CD4-positive, alpha-beta T cell (primary cell): ENCODE measurements at regions not wholly inside any gene's neighbourhood (a gene's known extent, or its start where the extent isn't known, plus 50 kb on each side); places are given as distances from the start of the nearest gene placed in this dataset.

Source experiments
- ATAC-seq: fragments of 200-7000 bp; cut with Tn5 transposase; one replicate; pipeline ENCODE4 v1.10.0; 2022; ENCODE audit warnings: mild to moderate bottlenecking; ENCODE audit not compliant: poor library complexity
- CTCF ChIA-PET: fragments of 350-600 bp; sonication (Branson Sonifier 250); formaldehyde crosslinking; loops from one replicate; lab custom pipeline; 2021; ENCODE audit warnings: antibody characterized with exemption, inconsistent platforms; lab: Charles Lee
- POLR2A ChIA-PET: fragments of 350-600 bp; sonication (Branson Sonifier 250); formaldehyde crosslinking; loops from one replicate; lab custom pipeline; 2021; ENCODE audit warnings: antibody characterized with exemption, inconsistent platforms; lab: Charles Lee
- DNase-seq, 14 experiments: peaks; one replicate each; pipeline ENCODE4 v3.0.0-alpha.2; 2013 to 2020; ENCODE audit warnings: mixed read lengths in 2 of 14
- H3K27ac ChIP-seq, 2 donors: one replicate each; pipeline versions ENCODE4 v1.5.1 to v1.7.0; 2013; ENCODE audit warnings: low read length in 2 of 2, low read depth in 1 of 2, mild to moderate bottlenecking in 1 of 2
- H3K27me3 ChIP-seq, 2 experiments: 1 replicate in 1 of 2; 2 replicates in 1 of 2; pipeline versions ENCODE4 v1.6.1 to v1.7.0; 2013; ENCODE audit warnings: low read length in 2 of 2, control low read depth in 1 of 2, mild to moderate bottlenecking in 1 of 2, moderate library complexity in 1 of 2; ENCODE audit not compliant: insufficient read depth in 2 of 2, control insufficient read depth in 1 of 2
- H3K36me3 ChIP-seq: one replicate; pipeline ENCODE4 v1.6.1; 2013; ENCODE audit warnings: low read length, control low read depth; ENCODE audit not compliant: insufficient read depth
- H3K4me1 ChIP-seq: one replicate; pipeline ENCODE4 v1.6.1; 2013; ENCODE audit warnings: low read length, control low read depth; ENCODE audit not compliant: insufficient read depth
- H3K4me3 ChIP-seq: one replicate; pipeline ENCODE4 v1.5.1; 2013; ENCODE audit warnings: mild to moderate bottlenecking, low read length, moderate library complexity
- H3K9me3 ChIP-seq, 2 experiments: 1 replicate in 1 of 2; 2 replicates in 1 of 2; pipeline versions ENCODE4 v1.6.1 to v1.7.0; 2013; ENCODE audit warnings: low read length in 2 of 2, mild to moderate bottlenecking in 2 of 2, control low read depth in 1 of 2, moderate library complexity in 1 of 2; ENCODE audit not compliant: control insufficient read depth in 1 of 2, insufficient read depth in 1 of 2
- H3K27ac Mint-ChIP-seq: one replicate; pipeline ENCODE4 v1.8.0; 2020; ENCODE audit warnings: mixed read lengths
- H3K27me3 Mint-ChIP-seq: one replicate; pipeline ENCODE4 v1.8.0; 2021; ENCODE audit warnings: mixed read lengths
- H3K36me3 Mint-ChIP-seq: one replicate; pipeline ENCODE4 v1.8.0; 2021; ENCODE audit warnings: low read depth, mixed read lengths
- H3K4me1 Mint-ChIP-seq: one replicate; pipeline ENCODE4 v1.8.0; 2021; ENCODE audit warnings: low read depth, mixed read lengths
- H3K4me3 Mint-ChIP-seq: one replicate; pipeline ENCODE4 v1.8.0; 2020; ENCODE audit warnings: mild to moderate bottlenecking, mixed read lengths
- H3K9me3 Mint-ChIP-seq: one replicate; pipeline ENCODE4 v1.8.0; 2020; ENCODE audit warnings: mixed read lengths
- CTCF ChIP-seq: fragments of 200-600 bp; IDR thresholded peaks from one replicate; pipeline ENCODE4 v1.8.0; 2022; ENCODE audit warnings: antibody characterized with exemption, mild to moderate bottlenecking
- intact Hi-C, 2 experiments: fragments of 100-400 bp; cut with DNase I in 1 of 2; cut with micrococcal nuclease in 1 of 2; formaldehyde crosslinking; loops; one replicate each; pipeline versions ENCODE4 v1.15.1 to v1.9.0; 2023 to 2025; cut with DNase I, micrococcal nuclease

- ChIA-PET POLR2A (no interaction called here), CTCF (no interaction called here)
- peaks cover 7 to 19% of the 10 kb centered on the region in 2 experiments for H3K27me3 ChIP-seq
- intact Hi-C loops, result no loop called here
- no peak overlapping the region for H3K27ac ChIP-seq
- DNase-seq (no peak), ATAC-seq (no peak)
- no peaks in the 10 kb centered on the region for H3K36me3 ChIP-seq
- TF ChIP-seq CTCF, result no peak
- H3K4me1 Mint-ChIP-seq, result peaks cover 17% of the 10 kb centered on the region
- H3K27ac Mint-ChIP-seq, result no peak overlapping the region
- peaks cover 50% of the 10 kb centered on the region for H3K27me3 Mint-ChIP-seq
- H3K4me3 Mint-ChIP-seq, result no peak overlapping the region
- H3K9me3 ChIP-seq, result no peaks in the 10 kb centered on the region
- no peak overlapping the region for H3K4me3 ChIP-seq
- peaks cover 5% of the 10 kb centered on the region for H3K36me3 Mint-ChIP-seq
- H3K9me3 Mint-ChIP-seq, result no peaks in the 10 kb centered on the region
- peaks cover 9% of the 10 kb centered on the region for H3K4me1 ChIP-seq
Observed at GRCh38 chr3:115508562-115508961, 114.7 kb upstream of the GAP43 start.

DNA sequence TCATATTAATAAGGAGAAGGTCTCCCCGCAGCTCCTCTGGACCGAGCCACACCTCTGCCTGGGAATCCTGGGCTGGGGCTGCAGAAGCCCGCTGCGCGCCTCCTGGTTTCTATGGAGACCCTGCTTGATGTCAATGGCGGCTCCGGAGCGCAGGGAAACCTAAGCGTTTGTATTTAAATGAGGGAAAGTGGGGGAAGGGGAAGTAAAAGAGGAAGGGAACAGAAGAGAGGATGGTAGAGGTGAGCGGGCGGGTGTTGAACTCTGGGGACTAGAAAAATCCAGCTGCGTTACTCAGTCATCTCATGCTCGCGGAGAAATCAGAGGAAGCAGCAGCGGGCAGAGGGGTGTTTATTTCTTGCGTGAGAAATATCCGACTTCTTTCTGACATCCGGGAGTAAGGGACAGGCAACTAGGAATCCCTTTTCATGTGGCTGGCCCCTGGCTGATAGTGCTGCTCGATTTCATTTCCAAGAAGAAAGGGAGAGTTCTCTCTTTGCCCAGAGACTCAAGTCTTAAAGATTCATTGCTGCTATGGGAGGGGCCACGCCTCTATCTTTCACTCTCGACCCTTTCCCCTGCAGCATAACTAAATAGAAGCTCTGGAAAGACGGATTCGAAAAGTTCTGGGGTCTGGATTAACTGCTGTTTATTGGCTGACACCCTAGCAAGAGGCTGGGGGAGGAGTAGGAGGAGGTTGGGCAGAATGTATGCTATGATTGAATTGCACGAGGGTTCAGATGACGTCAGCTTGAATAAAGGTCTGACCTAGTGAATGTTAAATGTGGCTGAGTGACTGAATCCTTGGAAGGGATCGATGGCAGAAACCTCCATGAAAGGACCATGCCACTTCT, 110.5 kb upstream of the GAP43 start:
- Histone ChIP-seq H3K36me3 (no peaks in the 10 kb centered on the region), H3K4me1 (peaks cover 11% of the 10 kb centered on the region), H3K9me3 (no peaks in the 10 kb centered on the region), H3K4me3 (peak overlapping the region; percentile 66), H3K27me3 (peaks cover 7 to 19% of the 10 kb centered on the region in 2 experiments), H3K27ac (no peak overlapping the region)
- no peak for TF ChIP-seq CTCF
- ATAC-seq (peak; percentile 72), DNase-seq (peak in 5 of 14 experiments; percentile 5 to 49 (median 20))
- intact Hi-C loops, result no loop called here
- peaks cover 5% of the 10 kb centered on the region for H3K36me3 Mint-ChIP-seq
- CTCF ChIA-PET, result interaction anchor here (1.2 to 1.5 kb wide), 2 partner anchors 11 to 271 kb away, joined by 3 read pairs; no protein-coding TSS in a partner anchor
- no peaks in the 10 kb centered on the region for H3K9me3 Mint-ChIP-seq
- H3K4me3 Mint-ChIP-seq, result peak overlapping the region; percentile 93
- POLR2A ChIA-PET, result no interaction called here
- H3K27ac Mint-ChIP-seq, result peak overlapping the region; percentile 45
- peaks cover 61% of the 10 kb centered on the region for H3K27me3 Mint-ChIP-seq
- peaks cover 19% of the 10 kb centered on the region for H3K4me1 Mint-ChIP-seq

GRCh38 chr3:115513416-115513800, 109.9 kb upstream of the GAP43 start:
- Histone ChIP-seq H3K4me1 (peaks cover 11% of the 10 kb centered on the region), H3K9me3 (no peaks in the 10 kb centered on the region), H3K27me3 (peaks cover 7 to 16% of the 10 kb centered on the region in 2 experiments), H3K36me3 (no peaks in the 10 kb centered on the region), H3K27ac (no peak overlapping the region), H3K4me3 (peak overlapping the region; percentile 66)
- Mint-ChIP-seq H3K27me3 (peaks cover 55% of the 10 kb centered on the region), H3K36me3 (peaks cover 5% of the 10 kb centered on the region), H3K4me3 (peak overlapping the region; percentile 93), H3K27ac (peak overlapping the region; percentile 45), H3K4me1 (peaks cover 19% of the 10 kb centered on the region), H3K9me3 (no peaks in the 10 kb centered on the region)
- no peak for TF ChIP-seq CTCF
- ATAC-seq (peak; percentile 55), DNase-seq (peak in 4 of 14 experiments; percentile 5 to 61 (median 44))
- ChIA-PET POLR2A (no interaction called here), CTCF (interaction anchor here (1.2 to 1.5 kb wide), 2 partner anchors 11 to 271 kb away, joined by 3 read pairs; no protein-coding TSS in a partner anchor)
- intact Hi-C loops, result no loop called here
